ENCODE measurements at regions not wholly inside any gene's neighbourhood (a gene's known extent, or its start where the extent isn't known, plus 50 kb on each side); places are given as distances from the start of the nearest gene placed in this dataset.

DNA sequence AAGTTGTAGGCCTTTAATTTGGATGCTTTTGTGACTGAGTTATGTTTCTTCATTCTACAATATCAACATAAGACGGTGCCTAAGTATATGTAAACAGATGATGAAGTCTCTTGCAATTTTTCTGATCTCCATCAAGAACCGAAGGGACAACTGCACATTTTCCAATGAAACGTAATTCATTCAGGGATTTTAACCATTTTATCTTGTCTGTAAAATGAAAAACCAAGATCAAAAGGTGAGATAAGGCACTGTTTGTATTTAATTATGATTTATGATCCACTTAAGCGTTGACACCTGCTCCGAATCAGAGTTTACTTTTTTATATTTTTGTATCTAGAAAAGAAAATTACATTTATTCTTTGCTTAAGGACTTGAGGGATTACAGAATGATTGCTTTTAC is 556.8 kb upstream of the ARGLU1 start:
- WGBS, 3 donors = 44 to 75% (median 70%) methylated on average over 5 of the region's 5 CpGs
- H3K27ac ChIP-seq (ENCODE audit: low read depth, low read length) = no peak overlapping the region

DNA sequence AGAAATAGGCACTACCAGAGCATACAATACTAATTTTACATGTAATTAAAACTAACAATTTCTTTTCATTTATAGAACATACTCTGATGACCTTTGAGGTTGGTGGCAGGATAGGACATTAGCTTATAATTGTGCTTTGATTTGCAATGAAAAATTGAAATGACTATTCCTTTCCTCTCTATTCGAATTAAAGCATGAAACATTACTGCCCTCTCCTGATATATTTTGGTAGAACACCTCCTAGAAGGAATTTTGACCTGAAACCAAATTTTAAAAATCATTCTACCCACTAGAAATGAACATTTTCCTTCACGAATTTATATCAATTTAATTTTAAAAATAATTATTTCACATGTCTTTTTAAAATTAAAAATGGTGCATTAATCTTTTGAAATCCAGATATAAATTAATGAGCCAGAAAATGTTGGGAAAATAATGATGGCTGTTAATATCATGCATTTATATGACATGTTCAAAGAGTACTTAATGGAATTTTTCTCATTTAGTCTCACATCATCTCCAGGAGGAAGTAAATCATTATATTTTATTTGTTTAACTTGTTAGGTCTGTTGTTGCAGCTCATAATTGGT is 556.3 kb upstream of the ARGLU1 start:
- no peak overlapping the region for H3K27ac ChIP-seq (ENCODE audit: low read depth, low read length)
- WGBS, 3 donors = 0 to 5% (median 2%) methylated on average over 2 of the region's 2 CpGs

DNA sequence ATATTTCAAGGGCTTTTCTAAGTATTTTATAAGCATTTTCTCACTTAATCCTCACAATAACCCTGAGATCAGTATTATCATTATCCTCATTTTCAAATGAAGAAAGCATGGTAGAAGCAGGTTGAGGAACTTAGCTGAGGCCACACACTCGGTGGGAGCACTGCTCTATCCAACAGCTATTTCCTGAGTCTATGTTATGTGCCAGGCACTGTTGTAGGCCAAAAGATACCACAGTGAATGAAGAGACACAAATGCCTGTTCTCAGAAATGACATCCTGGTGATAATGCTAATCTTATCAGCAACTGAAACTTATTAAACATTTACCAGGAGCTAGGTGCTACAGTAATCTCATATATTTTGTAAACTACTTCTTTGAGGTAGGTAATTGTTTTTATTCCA is 553.9 kb upstream of the ARGLU1 start:
- 31 to 51% (median 42%) methylated on average over 1 of the region's 1 CpG for WGBS, 3 donors
- no peak overlapping the region for H3K27ac ChIP-seq (ENCODE audit: low read depth, low read length)

DNA sequence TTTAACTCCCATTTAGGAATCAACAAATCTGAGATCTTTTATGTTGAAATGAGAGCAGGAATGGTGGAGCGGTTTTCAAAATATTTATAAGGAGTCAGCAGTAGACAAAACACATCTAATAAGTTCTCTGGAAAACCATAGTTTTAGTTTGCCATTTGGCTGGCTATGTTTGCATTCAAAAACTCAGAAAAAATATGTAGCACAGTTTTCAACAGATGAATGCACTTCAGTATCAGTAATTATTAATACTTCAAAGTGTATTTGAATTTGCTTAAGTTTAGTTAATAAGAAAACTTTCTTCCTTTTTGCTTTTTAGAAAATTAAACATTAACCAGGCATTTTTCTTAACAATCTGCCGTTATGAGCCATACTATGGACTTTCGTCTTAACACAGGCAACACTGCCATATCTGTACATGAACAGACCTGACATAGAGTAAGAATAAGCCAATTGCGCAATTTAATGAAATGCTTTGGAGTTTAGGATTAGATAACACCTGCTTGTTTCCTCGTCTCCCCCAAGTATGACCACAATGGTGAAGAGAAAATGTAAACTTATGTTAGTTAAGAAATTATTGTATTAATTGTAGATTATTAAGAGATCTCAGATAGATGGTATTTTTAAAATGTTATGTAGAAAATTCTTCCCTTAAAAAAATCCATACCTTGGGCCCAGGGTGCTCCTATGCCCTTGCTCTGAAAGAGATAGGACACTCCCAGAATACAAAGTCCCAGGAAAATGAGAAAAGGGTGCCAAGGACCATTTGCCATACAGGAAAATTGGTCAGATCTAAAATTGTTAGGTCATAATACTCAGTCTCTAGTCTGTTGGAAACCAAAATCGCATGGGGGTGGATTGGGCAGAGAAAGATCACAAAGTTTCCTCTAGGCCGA is 552.3 kb upstream of the ARGLU1 start:
- WGBS, 3 donors = 66 to 86% (median 84%) methylated on average over 7 of the region's 7 CpGs
- no peak overlapping the region for H3K27ac ChIP-seq (ENCODE audit: low read depth, low read length)

DNA sequence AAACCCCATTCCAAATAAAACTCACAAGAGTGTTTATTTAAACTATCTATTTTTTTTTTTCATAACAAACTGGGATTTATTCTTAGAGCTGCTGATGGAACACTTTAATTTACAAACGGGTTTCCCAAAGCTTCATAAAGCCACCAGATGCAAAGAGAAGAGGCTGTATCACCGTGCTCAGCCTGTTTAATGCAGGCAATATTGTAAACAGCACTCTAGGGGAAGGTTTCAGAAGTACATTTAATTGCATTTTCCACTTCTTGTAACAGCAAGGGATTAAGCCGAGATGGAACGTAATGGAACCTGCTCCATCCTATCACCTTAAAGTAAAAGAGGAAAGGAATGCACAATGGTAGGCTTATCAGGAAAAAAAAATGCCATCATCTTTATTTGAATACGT is 550.6 kb upstream of the ARGLU1 start:
- WGBS, 3 donors = 79 to 83% (median 82%) methylated on average over 5 of the region's 5 CpGs
- H3K27ac ChIP-seq (ENCODE audit: low read depth, low read length) = no peak overlapping the region

DNA sequence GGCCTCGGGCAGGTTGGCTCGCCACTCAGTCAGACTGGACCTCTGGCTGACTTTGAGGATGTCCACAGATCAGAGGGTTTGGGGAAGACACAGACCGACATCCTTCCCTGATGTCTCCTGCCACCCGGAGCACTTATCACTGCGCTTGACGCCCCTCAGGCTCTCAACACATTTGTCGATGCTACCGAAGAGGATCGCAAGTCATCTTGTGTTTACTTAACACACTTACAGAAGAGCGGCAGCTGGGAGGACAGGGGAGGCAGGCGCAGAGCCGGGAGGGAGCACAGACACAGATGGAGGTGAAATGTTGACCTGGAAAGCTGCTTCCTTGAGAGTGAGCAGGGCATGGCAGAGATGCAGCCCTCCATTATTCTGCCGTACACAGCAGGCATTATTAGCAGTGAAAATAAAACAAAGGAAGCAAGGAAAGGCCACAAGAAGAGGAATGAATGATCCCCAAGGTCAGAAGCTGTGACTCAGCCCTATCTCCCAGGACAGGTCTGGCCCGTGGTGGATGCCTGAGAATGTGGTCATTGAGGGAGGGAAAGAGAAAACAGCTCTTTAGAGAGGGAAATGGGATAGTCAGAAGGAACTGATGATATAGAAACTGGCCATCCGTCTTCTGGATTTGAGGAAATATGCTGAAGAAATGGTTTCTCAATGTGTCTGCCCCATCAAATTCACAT is 549.5 kb upstream of the ARGLU1 start:
- 71 to 83% (median 80%) methylated on average over 15 of the region's 15 CpGs for WGBS, 3 donors
- no peak overlapping the region for H3K27ac ChIP-seq (ENCODE audit: low read depth, low read length)

DNA sequence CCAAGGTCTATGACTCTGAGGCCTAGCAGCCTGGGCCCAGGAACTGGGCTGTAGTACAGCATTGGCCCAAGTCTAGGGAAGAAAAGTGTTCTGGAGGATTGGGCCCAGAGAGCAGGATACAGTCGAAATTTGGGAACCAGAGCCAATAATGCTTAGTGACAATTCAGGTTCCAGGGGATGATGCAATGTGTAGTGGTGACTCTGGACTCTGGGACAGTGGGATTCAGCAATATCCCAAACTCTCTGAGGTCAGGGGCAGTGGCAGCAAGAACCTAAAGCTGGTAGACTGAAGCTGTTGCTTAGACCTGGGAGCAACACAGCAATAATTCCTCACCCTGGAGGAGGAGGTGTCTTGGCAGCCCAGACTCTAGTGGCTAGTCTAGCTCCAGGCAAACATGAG is 545.5 kb upstream of the ARGLU1 start:
- no peak overlapping the region for H3K27ac ChIP-seq (ENCODE audit: low read depth, low read length)
- WGBS, 3 donors = 78 to 92% (median 86%) methylated on average over 1 of the region's 1 CpG

DNA sequence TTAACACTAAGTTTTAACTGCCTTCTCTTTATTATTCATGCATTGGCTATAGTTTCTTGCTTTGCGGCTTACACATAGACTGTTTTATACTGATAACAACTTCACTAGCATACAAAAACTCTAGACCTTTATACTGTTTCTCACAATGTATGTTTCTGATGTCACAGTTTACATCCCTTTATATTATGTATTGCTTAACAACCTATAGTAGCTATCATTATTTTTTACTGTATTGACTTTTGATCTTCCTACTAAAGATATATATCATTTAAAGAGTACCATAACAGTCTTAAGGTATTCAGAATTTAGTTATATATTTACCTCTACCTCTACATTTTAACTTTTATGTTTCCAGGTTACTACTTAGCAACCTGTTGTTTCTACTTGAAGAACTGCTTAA is 543.3 kb upstream of the ARGLU1 start:
- H3K27ac ChIP-seq (ENCODE audit: low read depth, low read length) = no peak overlapping the region
- 89 to 99% (median 97%) methylated on average over 1 of the region's 1 CpG for WGBS, 3 donors

DNA sequence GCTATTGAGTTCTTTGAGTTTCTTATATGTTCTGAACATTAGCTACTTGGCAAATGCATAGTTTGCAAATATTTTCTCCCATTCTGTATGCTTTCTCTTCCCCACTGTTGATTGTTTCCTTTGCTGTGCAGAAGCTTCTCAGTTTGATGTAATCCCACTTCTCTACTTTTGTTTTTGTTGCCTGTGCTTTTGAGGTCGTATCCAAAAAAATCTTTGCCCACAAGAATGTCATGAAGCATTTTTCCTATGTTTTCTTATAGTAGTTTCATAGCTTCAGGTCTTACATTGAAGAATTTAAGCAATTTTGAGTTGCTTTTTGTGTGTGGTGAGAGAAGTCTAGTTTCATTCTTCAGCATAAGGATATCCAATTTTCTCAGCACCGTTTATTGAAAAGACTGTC is 536.7 kb upstream of the ARGLU1 start:
- H3K27ac ChIP-seq (ENCODE audit: low read depth, low read length) = no peak overlapping the region
- WGBS, 3 donors = 56 to 64% (median 58%) methylated on average over 2 of the region's 2 CpGs

DNA sequence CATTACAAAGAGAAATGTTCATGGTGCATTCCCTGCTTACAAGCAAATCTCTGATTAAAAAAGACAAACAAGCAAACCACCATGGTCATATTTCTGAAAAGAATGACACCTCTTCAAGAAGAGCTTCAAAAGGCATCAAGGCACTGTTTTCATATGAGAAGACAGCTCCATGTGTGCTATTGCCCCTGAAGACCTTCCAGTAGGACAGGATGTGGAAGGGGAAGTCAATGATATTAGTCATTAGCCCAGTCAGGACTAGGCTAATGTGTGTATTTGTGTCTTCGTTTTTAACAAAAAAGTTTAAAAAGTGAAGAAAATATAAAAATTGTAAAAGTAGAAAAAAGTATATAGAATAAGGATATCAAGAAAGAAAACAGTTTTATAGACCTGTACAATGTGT is 534.7 kb upstream of the ARGLU1 start:
- H3K27ac ChIP-seq (ENCODE audit: low read depth, low read length) = no peak overlapping the region
- 47 to 75% (median 60%) methylated on average over 1 of the region's 1 CpG for WGBS, 3 donors

DNA sequence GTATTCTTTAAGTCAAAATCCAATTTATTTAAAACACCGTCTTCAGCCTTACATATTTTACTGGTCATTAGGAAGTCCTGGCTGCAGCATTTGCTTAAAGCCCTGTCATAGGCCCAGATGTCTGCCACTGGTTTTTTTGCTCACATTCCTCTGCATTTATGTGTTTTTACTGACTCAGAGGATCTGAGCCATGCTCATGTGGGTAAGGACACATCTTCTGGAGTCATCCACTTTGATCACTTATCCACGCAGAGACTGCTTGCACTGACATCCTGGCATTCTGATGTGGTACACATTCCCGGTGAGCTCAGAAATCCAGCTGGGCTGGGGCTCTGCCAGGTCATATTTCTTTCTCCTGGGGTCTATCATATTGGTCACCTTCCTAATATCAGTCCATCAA is 531.7 kb upstream of the ARGLU1 start:
- 89 to 92% (median 91%) methylated on average over 3 of the region's 3 CpGs for WGBS, 3 donors
- H3K27ac ChIP-seq (ENCODE audit: low read depth, low read length) = no peak overlapping the region

DNA sequence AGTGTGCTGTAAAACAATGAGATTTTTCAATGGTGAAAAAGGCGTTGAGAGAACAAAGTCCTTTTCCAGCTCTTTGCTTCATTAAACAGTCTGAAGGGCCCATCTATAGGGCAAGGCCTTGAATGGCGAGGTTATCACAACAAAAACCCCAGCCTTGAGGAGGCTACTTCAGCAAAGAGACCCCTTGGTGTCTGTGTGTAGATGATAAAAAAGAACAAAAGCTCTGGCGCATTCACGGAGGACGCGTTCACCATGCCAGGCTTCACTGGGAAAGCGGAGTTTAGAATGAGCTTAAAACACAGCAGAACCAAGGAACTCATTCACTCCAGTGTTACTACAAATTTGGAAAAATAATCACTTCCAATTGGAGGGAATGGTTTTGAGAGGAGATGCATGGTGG is 530.0 kb upstream of the ARGLU1 start:
- 78 to 95% (median 92%) methylated on average over 7 of the region's 7 CpGs for WGBS, 3 donors
- H3K27ac ChIP-seq (ENCODE audit: low read depth, low read length) = no peak overlapping the region

DNA sequence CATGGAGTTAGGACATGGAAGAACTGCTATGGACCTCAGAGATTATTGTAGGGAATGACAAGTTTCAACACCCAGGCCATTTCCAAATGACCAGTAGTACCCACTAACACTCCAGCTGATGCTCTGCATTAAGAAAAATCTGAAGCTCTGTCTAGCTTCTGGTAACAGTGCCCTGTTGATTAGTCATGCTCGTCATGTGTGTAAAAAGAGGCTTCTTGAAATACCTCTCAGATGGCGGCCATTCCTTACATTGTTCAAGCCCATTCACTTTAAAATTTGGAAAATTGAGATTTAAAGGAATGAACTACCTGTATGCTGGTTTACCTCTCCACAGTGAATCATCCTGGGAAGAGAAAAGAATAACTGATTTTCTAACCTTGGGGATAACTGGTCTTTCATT is 527.9 kb upstream of the ARGLU1 start:
- H3K27ac ChIP-seq (ENCODE audit: low read depth, low read length) = no peak overlapping the region
- WGBS, 3 donors = 87 to 90% (median 90%) methylated on average over 2 of the region's 2 CpGs

DNA sequence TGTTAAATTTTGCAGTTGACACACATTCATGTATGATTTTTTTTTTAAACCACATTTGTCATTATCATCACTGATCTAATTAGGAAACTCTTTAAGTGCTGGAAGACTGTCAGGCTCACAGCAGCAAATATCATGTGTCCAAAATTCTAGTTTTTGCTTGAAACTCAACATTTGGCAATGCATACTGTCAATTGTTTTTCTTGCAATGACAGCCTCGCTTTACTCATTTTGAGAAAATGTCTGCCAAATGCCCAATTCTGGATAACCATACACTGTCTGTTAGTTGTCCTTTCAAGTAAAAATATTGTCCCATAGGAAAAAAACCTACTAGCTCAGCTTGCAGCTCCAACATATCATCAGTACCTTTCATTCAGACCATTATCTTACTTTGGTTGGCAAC is 523.9 kb upstream of the ARGLU1 start:
- WGBS, 3 donors = 75 to 80% (median 79%) methylated on average over 1 of the region's 1 CpG
- H3K27ac ChIP-seq (ENCODE audit: low read depth, low read length) = no peak overlapping the region

DNA sequence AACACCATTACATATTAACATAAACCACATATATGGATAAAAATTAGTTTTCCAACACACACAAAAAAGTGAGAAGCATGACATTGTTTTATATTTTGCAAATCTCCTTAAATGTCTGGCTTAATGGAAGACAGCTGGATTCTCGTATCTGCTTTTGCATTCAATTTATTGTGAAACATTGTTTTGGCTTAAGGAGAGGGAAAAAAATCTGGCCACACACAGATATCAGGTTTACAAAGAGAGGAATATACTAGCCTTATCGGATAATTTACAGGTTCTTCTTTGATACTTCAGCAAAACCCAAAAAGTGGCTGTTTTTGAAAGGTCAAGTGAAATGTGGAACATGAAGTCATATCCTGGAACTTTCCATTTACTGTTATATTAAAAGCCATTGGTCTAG is 523.5 kb upstream of the ARGLU1 start:
- H3K27ac ChIP-seq (ENCODE audit: low read depth, low read length) = no peak overlapping the region
- 60 to 76% (median 65%) methylated on average over 2 of the region's 2 CpGs for WGBS, 3 donors

DNA sequence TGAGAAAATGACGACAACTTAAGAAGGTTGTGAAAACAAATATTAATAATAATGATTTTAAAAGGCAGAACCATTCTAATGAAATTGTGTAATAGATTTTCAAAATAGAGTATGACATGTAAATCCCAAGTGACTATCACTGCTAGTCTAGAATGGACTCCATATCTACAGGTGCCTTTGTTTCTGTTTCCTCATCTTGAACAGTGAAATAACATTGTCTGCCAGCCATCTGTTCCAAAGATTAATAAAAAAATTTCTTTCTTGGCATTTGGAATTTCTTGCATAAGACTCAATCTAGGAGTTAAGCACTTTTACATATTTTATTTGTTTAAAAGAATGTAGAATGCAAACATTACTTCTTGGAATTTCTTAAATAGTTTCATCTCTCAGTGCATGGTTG is 520.1 kb upstream of the ARGLU1 start:
- 44 to 81% (median 61%) methylated on average over 1 of the region's 1 CpG for WGBS, 3 donors
- H3K27ac ChIP-seq (ENCODE audit: low read depth, low read length) = no peak overlapping the region

DNA sequence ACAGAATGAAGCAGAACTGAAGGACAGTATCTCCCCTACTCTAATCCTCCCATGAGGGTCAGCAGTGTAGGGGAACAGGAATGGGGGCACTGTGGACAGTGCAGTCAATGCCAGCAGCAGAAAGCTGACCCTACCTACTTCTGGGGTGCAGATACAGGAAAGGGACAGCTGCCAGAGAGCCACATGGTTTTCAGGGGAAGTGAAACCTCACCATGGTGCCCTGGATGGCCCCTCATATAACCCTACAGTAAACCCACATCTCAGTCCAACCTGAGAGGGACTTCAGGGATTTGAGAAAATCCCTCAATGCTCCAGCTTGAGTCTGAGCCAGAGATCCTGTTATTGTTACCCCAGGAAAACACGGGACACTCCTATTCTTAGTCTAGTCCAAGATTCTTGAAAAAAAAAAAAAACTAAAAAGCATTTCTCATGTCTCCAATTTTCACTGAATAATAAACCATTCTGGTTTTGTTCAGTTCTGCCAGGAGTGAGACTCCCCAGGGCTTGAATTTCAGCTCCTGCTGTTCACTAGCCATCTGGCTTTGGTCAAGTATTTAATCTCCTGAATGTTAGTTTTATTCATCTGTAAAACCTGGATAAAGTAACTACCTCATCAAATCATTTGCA is 511.6 kb upstream of the ARGLU1 start:
- H3K27ac ChIP-seq (ENCODE audit: low read depth, low read length) = no peak overlapping the region
- WGBS, 3 donors = 21 to 48% (median 31%) methylated on average over 1 of the region's 1 CpG

DNA sequence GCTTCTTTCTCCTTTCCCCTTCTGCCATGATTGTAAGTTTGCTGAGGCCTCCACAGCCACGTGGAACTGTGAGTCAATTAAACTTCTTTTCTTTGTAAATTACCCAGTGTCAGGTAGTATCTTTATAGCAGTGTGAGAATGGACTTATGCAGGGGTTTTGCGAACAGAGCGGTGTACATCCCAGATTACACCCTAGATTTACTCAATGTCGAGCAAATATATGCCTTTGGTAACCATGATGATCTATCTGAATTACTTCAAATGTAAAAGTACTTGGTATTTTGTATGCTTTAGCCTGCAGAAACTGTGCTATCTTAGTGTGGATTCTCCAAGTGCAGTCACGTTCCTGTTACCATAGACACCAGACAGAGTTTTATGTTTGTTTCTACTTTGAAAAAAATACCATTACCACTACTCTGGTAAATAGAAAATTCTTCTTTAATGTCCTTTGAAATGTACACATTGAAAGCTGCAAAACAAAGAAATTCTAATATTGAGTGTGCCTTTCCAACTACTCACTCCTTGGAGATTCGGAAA is 510.4 kb upstream of the ARGLU1 start:
- 66 to 82% (median 73%) methylated on average over 6 of the region's 6 CpGs for WGBS, 3 donors
- H3K27ac ChIP-seq (ENCODE audit: low read depth, low read length) = no peak overlapping the region

DNA sequence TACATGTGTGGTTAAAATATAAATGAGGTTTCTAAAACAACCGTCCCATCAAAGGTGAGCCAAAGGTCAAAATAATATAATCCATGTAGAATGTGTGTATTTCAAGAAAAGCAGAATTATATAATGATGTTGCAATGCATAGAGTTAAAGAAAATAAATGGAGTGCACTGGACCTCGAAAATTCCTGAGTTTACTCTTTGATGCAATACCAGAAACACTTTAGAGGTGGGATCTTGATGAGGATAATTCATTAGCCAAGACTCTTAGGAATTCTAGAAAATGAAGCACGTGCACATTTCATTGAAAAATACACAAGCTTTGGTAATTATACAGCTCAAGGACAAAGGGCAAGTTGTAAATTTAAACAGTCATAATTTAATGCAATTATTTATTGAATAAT is 508.9 kb upstream of the ARGLU1 start:
- H3K27ac ChIP-seq (ENCODE audit: low read depth, low read length) = no peak overlapping the region
- WGBS, 3 donors = 56 to 72% (median 64%) methylated on average over 3 of the region's 3 CpGs

Measured in adipose tissue (tissue), 3 donors.